H1 (cell line): ENCODE measurements at regions not wholly inside any gene's neighbourhood (a gene's known extent, or its start where the extent isn't known, plus 50 kb on each side); places are given as distances from the start of the nearest gene placed in this dataset.

Source experiments
- E2F6 ChIP-seq: IDR thresholded peaks from 2 replicates; pipeline ENCODE4 v1.6.1; 2012; ENCODE audit warnings: inconsistent platforms

GRCh38 chr5:175309218-175309810 lies 134.7 kb downstream of the DRD1 start (continued):
- no peak for TF ChIP-seq E2F6
- TF ChIP-seq, all 59 proteins: peak for 0
